ENCODE measurements at regions not wholly inside any gene's neighbourhood (a gene's known extent, or its start where the extent isn't known, plus 50 kb on each side); places are given as distances from the start of the nearest gene placed in this dataset.

DNA sequence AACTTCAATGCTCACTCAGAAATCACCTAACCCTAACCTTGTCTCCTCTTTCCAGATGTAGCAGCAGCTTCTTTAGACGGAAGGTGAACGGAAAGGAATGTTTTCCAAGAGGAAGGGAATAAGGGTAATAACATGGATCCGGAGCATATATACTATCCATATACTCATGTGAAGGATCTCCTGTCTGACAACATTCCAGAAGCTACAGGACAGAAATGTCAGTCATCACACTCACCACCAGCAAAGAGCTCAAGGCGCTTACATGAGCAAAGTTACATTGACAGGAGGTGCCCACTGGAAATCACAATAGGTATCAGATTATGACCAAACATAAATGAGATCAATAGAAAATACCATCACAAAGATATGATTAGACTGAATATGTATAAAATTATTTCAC lies 122.1 kb upstream of the CCDC28A start:
- no peak overlapping the region for H3K27ac Mint-ChIP-seq
- ChIA-PET POLR2A (no interaction called here), CTCF (interaction anchor here (1.6 kb wide), 1 partner anchor 12 kb away, joined by 6 read pairs; no protein-coding TSS in a partner anchor)
- no peaks in the 10 kb centered on the region for H3K36me3 Mint-ChIP-seq (ENCODE audit: low read depth)
- peaks cover 13% of the 10 kb centered on the region for H3K27me3 Mint-ChIP-seq
- DNase-seq (no peak), ATAC-seq (no peak)
- peaks cover 19% of the 10 kb centered on the region for H3K4me1 Mint-ChIP-seq
- no peaks in the 10 kb centered on the region for H3K9me3 Mint-ChIP-seq (ENCODE audit: low read depth)
- H3K4me3 Mint-ChIP-seq = no peak overlapping the region
- intact Hi-C loops (cut with DNase I, micrococcal nuclease) = loop anchor here in 1 of 2 experiments (5.0 kb wide), 1 partner anchor 59 kb away; no protein-coding TSS in a partner anchor

- Mint-ChIP-seq H3K9me3 (ENCODE audit: low read depth) (no peaks in the 10 kb centered on the region), H3K4me1 (peaks cover 19% of the 10 kb centered on the region), H3K27ac (no peak overlapping the region), H3K36me3 (ENCODE audit: low read depth) (no peaks in the 10 kb centered on the region), H3K4me3 (no peak overlapping the region), H3K27me3 (peaks cover 17% of the 10 kb centered on the region)
- CTCF ChIA-PET = interaction anchor here (2.1 kb wide), 1 partner anchor 12 kb away, joined by 6 read pairs; no protein-coding TSS in a partner anchor
- POLR2A ChIA-PET = no interaction called here
- intact Hi-C loops (cut with DNase I, micrococcal nuclease) = loop anchor here in 1 of 2 experiments (5.0 kb wide), 1 partner anchor 61 kb away; no protein-coding TSS in a partner anchor
- ATAC-seq = no peak
- no peak for DNase-seq
Observed at GRCh38 chr6:138652824-138653223, 120.7 kb upstream of the CCDC28A start.

DNA sequence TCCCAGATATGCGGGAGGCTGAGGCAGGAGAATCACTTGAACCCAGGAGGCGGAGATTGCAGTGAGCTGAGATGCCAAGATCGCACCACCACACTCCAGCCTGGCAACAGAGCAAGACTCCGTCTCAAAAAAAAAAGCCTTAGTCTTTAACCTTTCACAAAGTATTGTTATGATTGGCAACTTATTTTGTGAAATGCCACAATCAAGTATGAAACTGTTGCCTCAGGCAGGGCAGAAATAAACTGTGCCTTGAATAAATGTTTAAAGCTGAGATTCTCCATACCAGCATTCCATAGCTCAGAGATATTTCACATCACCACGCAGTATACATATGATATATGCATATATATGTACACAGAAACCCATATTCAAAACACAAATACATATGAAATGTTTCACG lies 120.1 kb upstream of the CCDC28A start:
- H3K9me3 Mint-ChIP-seq (ENCODE audit: low read depth) = no peaks in the 10 kb centered on the region
- no peak overlapping the region for H3K4me3 Mint-ChIP-seq
- DNase-seq = no peak
- peaks cover 17% of the 10 kb centered on the region for H3K27me3 Mint-ChIP-seq
- ATAC-seq = no peak
- H3K4me1 Mint-ChIP-seq = peaks cover 19% of the 10 kb centered on the region
- ChIA-PET POLR2A (no interaction called here), CTCF (interaction anchor here (0.7 to 2.1 kb wide), 2 partner anchors 12 to 1405 kb away, joined by 5 to 6 read pairs; no protein-coding TSS in a partner anchor)
- no peaks in the 10 kb centered on the region for H3K36me3 Mint-ChIP-seq (ENCODE audit: low read depth)
- no peak overlapping the region for H3K27ac Mint-ChIP-seq
- intact Hi-C loops (cut with DNase I, micrococcal nuclease) = loop anchor here in 1 of 2 experiments (5.0 kb wide), 1 partner anchor 61 kb away; no protein-coding TSS in a partner anchor

GRCh38 chr6:138654715-138655634 lies 118.6 kb upstream of the CCDC28A start:
- Mint-ChIP-seq H3K27ac (no peak overlapping the region), H3K9me3 (ENCODE audit: low read depth) (no peaks in the 10 kb centered on the region), H3K27me3 (peaks cover 17% of the 10 kb centered on the region), H3K36me3 (ENCODE audit: low read depth) (no peaks in the 10 kb centered on the region), H3K4me3 (no peak overlapping the region), H3K4me1 (peaks cover 21% of the 10 kb centered on the region)
- intact Hi-C loops (cut with DNase I, micrococcal nuclease) = loop anchor here (1.0 to 5.0 kb wide), 3 partner anchors 38 to 63 kb away; no protein-coding TSS in a partner anchor
- ChIA-PET CTCF (interaction anchor here (0.7 kb wide), 1 partner anchor 169 kb away, joined by 3 read pairs; no protein-coding TSS in a partner anchor), POLR2A (no interaction called here)
- DNase-seq (peak; percentile 66), ATAC-seq (peak; percentile 98)

GRCh38 chr6:138655828-138656227 lies 117.7 kb upstream of the CCDC28A start:
- ATAC-seq = no peak
- H3K9me3 Mint-ChIP-seq (ENCODE audit: low read depth) = no peaks in the 10 kb centered on the region
- POLR2A ChIA-PET = no interaction called here
- CTCF ChIA-PET = no interaction called here
- no peak overlapping the region for H3K4me3 Mint-ChIP-seq
- H3K4me1 Mint-ChIP-seq = peaks cover 23% of the 10 kb centered on the region
- DNase-seq = no peak
- intact Hi-C loops (cut with DNase I, micrococcal nuclease) = loop anchor here in 1 of 2 experiments (2.0 kb wide), 1 partner anchor 37 kb away; no protein-coding TSS in a partner anchor
- H3K36me3 Mint-ChIP-seq (ENCODE audit: low read depth) = no peaks in the 10 kb centered on the region
- no peak overlapping the region for H3K27ac Mint-ChIP-seq
- H3K27me3 Mint-ChIP-seq = peaks cover 17% of the 10 kb centered on the region

GRCh38 chr6:138656364-138657064 lies 117.1 kb upstream of the CCDC28A start:
- POLR2A ChIA-PET = no interaction called here
- ATAC-seq = no peak
- no peaks in the 10 kb centered on the region for H3K36me3 Mint-ChIP-seq (ENCODE audit: low read depth)
- H3K4me1 Mint-ChIP-seq = peaks cover 23% of the 10 kb centered on the region
- CTCF ChIA-PET = no interaction called here
- no peak for DNase-seq
- H3K27ac Mint-ChIP-seq = no peak overlapping the region
- H3K4me3 Mint-ChIP-seq = no peak overlapping the region
- no peaks in the 10 kb centered on the region for H3K9me3 Mint-ChIP-seq (ENCODE audit: low read depth)
- intact Hi-C loops (cut with DNase I, micrococcal nuclease) = no loop called here
- H3K27me3 Mint-ChIP-seq = peaks cover 16% of the 10 kb centered on the region

- no peaks in the 10 kb centered on the region for H3K9me3 Mint-ChIP-seq (ENCODE audit: low read depth)
- POLR2A ChIA-PET = no interaction called here
- CTCF ChIA-PET = no interaction called here
- intact Hi-C loops (cut with DNase I, micrococcal nuclease) = no loop called here
- no peak for ATAC-seq
- H3K27ac Mint-ChIP-seq = no peak overlapping the region
- H3K4me3 Mint-ChIP-seq = no peak overlapping the region
- peaks cover 15% of the 10 kb centered on the region for H3K27me3 Mint-ChIP-seq
- H3K4me1 Mint-ChIP-seq = peaks cover 23% of the 10 kb centered on the region
- DNase-seq = no peak
- H3K36me3 Mint-ChIP-seq (ENCODE audit: low read depth) = no peaks in the 10 kb centered on the region
Observed at GRCh38 chr6:138657065-138657425, 116.5 kb upstream of the CCDC28A start.

GRCh38 chr6:138659998-138660397 lies 113.6 kb upstream of the CCDC28A start:
- peak overlapping the region; percentile 15 for H3K27ac Mint-ChIP-seq
- H3K4me3 Mint-ChIP-seq = no peak overlapping the region
- intact Hi-C loops (cut with DNase I, micrococcal nuclease) = no loop called here
- ATAC-seq (peak; percentile 51), DNase-seq (no peak)
- peaks cover 9% of the 10 kb centered on the region for H3K4me1 Mint-ChIP-seq
- CTCF ChIA-PET = interaction anchor here (0.6 to 0.8 kb wide), 3 partner anchors 10 to 57 kb away, joined by 3 to 4 read pairs (median 3); no protein-coding TSS in a partner anchor
- POLR2A ChIA-PET = interaction anchor here (0.8 kb wide), 1 partner anchor 16 kb away, joined by 3 read pairs; no protein-coding TSS in a partner anchor
- H3K27me3 Mint-ChIP-seq = peaks cover 10% of the 10 kb centered on the region
- H3K9me3 Mint-ChIP-seq (ENCODE audit: low read depth) = no peaks in the 10 kb centered on the region
- H3K36me3 Mint-ChIP-seq (ENCODE audit: low read depth) = no peaks in the 10 kb centered on the region

GRCh38 chr6:138662471-138662870 lies 111.1 kb upstream of the CCDC28A start:
- POLR2A ChIA-PET = no interaction called here
- peaks cover 4% of the 10 kb centered on the region for H3K4me1 Mint-ChIP-seq

DNA sequence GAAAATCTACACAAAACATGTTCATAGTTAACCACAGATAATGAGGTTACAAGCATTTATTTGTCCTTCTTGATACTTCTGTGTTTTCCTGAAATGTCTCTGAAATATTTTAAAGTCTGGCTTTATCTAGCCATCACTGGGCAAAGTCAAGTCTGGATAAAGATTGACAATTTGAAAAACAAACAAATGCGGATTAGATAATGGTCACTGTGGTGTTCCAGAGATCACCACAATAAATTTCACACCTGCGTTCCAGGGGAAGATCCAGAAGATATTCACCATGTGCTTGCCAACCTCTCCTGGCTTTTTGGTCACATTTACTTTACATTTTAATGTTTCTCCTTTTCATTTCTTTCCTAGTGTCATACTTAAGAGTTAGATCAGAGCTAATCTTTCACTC lies 109.7 kb upstream of the CCDC28A start:
- Mint-ChIP-seq H3K4me1 (peaks cover 4% of the 10 kb centered on the region), H3K27ac (no peak overlapping the region), H3K4me3 (no peak overlapping the region), H3K9me3 (ENCODE audit: low read depth) (no peaks in the 10 kb centered on the region), H3K36me3 (ENCODE audit: low read depth) (no peaks in the 10 kb centered on the region), H3K27me3 (no peaks in the 10 kb centered on the region)
- DNase-seq (no peak), ATAC-seq (no peak)
- intact Hi-C loops (cut with DNase I, micrococcal nuclease) = no loop called here
- ChIA-PET CTCF (interaction anchor here (0.9 to 2.3 kb wide), 3 partner anchors 9 to 12 kb away, joined by 3 to 10 read pairs (median 6); no protein-coding TSS in a partner anchor), POLR2A (interaction anchor here (0.6 kb wide), 1 partner anchor 15 kb away, joined by 5 read pairs; no protein-coding TSS in a partner anchor)

More at GRCh38 chr6:138662471-138662870, 111.1 kb upstream of the CCDC28A start:
- intact Hi-C loops (cut with DNase I, micrococcal nuclease) = no loop called here
- CTCF ChIA-PET = interaction anchor here (1.4 kb wide), 1 partner anchor 74 kb away, joined by 4 read pairs; no protein-coding TSS in a partner anchor
- DNase-seq (no peak), ATAC-seq (no peak)
- Mint-ChIP-seq H3K27me3 (no peaks in the 10 kb centered on the region), H3K4me3 (no peak overlapping the region), H3K27ac (no peak overlapping the region), H3K36me3 (ENCODE audit: low read depth) (no peaks in the 10 kb centered on the region), H3K9me3 (ENCODE audit: low read depth) (no peaks in the 10 kb centered on the region)

GRCh38 chr6:138664745-138665144 lies 108.8 kb upstream of the CCDC28A start:
- ATAC-seq (no peak), DNase-seq (no peak)
- Mint-ChIP-seq H3K27me3 (no peaks in the 10 kb centered on the region), H3K27ac (no peak overlapping the region), H3K36me3 (ENCODE audit: low read depth) (no peaks in the 10 kb centered on the region), H3K4me1 (peaks cover 4% of the 10 kb centered on the region), H3K4me3 (no peak overlapping the region), H3K9me3 (ENCODE audit: low read depth) (no peaks in the 10 kb centered on the region)
- intact Hi-C loops (cut with DNase I, micrococcal nuclease) = no loop called here
- POLR2A ChIA-PET = interaction anchor here (0.6 kb wide), 1 partner anchor 16 kb away, joined by 5 read pairs; no protein-coding TSS in a partner anchor
- CTCF ChIA-PET = interaction anchor here (0.7 to 2.3 kb wide), 4 partner anchors 8 to 144 kb away, joined by 3 to 10 read pairs (median 5); no protein-coding TSS in a partner anchor

All from activated CD4-positive, alpha-beta T cell treated with anti-CD3 and anti-CD28 coated beads for 36 hours (primary cell).